B cell (primary cell): ENCODE measurements at regions not wholly inside any gene's neighbourhood (a gene's known extent, or its start where the extent isn't known, plus 50 kb on each side); places are given as distances from the start of the nearest gene placed in this dataset.

Experiments used
- ATAC-seq: fragments of 200-7000 bp; cut with Tn5 transposase; one replicate; pipeline ENCODE4 v1.10.0; 2021; ENCODE audit warnings: low read depth, mild to moderate bottlenecking, moderate number of reproducible peaks, moderate library complexity
- CTCF ChIA-PET: fragments of 350-600 bp; sonication (Branson Sonifier 250); formaldehyde crosslinking; loops from one replicate; lab custom pipeline; 2021; ENCODE audit warnings: antibody characterized with exemption, inconsistent platforms; lab: Charles Lee
- POLR2A ChIA-PET: fragments of 350-600 bp; sonication (Branson Sonifier 250); formaldehyde crosslinking; loops from one replicate; lab custom pipeline; 2021; ENCODE audit warnings: antibody characterized with exemption; lab: Charles Lee
- DNase-seq: peaks from one replicate; pipeline ENCODE4 v3.0.0; 2013
- H2AFZ ChIP-seq: 2 replicates; pipeline ENCODE4 v1.6.1; 2012; ENCODE audit warnings: mild to moderate bottlenecking, low read depth, low read length; ENCODE audit not compliant: insufficient read depth, poor library complexity, severe bottlenecking
- H3K27ac ChIP-seq, 2 donors: 1 replicate in 1 of 2; 2 replicates in 1 of 2; pipeline ENCODE4 v1.5.1; 2012 to 2013; ENCODE audit warnings: low read length in 2 of 2, mild to moderate bottlenecking in 2 of 2, moderate library complexity in 1 of 2
- H3K27me3 ChIP-seq, 4 experiments: fragments of 200-600 bp in 1 of 4; sonication (generic) in 1 of 4; replicated peaks in 1 of 4; 1 replicate in 2 of 4; 2 replicates in 2 of 4; pipeline versions ENCODE4 v1.6.1 to v1.7.0; 2013 to 2016; ENCODE audit warnings: low read length in 3 of 4, mild to moderate bottlenecking in 2 of 4, mixed read lengths in 1 of 4, moderate library complexity in 1 of 4; ENCODE audit not compliant: insufficient read depth in 4 of 4, control insufficient read depth in 3 of 4; ENCODE audit errors: control extremely low read depth in 1 of 4
- H3K36me3 ChIP-seq, 2 experiments: replicated peaks in 1 of 2; 1 replicate in 1 of 2; 2 replicates in 1 of 2; pipeline versions ENCODE4 v1.6.1 to v1.7.1; 2013; ENCODE audit warnings: low read length in 1 of 2; ENCODE audit not compliant: insufficient read depth in 2 of 2, control insufficient read depth in 1 of 2; ENCODE audit errors: control extremely low read depth in 1 of 2, extremely low read depth in 1 of 2
- H3K4me1 ChIP-seq, 2 donors: fragments of 200-600 bp in 1 of 2; sonication (generic) in 1 of 2; 1 replicate in 1 of 2; 2 replicates in 1 of 2; pipeline versions ENCODE4 v1.5.1 to v1.6.1; 2013 to 2017; ENCODE audit warnings: low read length in 2 of 2; ENCODE audit not compliant: control insufficient read depth in 2 of 2, insufficient read depth in 2 of 2
- H3K4me2 ChIP-seq: replicated peaks from 2 replicates; pipeline ENCODE3; 2012; ENCODE audit warnings: mild to moderate bottlenecking, low read depth, low read length; ENCODE audit not compliant: poor library complexity, severe bottlenecking
- H3K4me3 ChIP-seq, 5 experiments: fragments of 200-600 bp in 1 of 5; sonication (generic) in 1 of 5; 1 replicate in 3 of 5; 2 replicates in 2 of 5; pipeline versions ENCODE4 v1.5.1 to v1.7.0; 2011 to 2016; ENCODE audit warnings: low read length in 4 of 5, mild to moderate bottlenecking in 4 of 5, low read depth in 2 of 5, control low read depth in 1 of 5, moderate library complexity in 1 of 5; ENCODE audit not compliant: insufficient read depth in 1 of 5; ENCODE audit errors: control extremely low read depth in 1 of 5, extremely low read depth in 1 of 5
- H3K79me2 ChIP-seq: fragments of 200-600 bp; sonication (generic); one replicate; pipeline ENCODE4 v1.6.0; 2016; ENCODE audit warnings: low read length; ENCODE audit not compliant: control insufficient read depth, insufficient read depth
- H3K9ac ChIP-seq: fragments of 200-600 bp; sonication (generic); 2 replicates; pipeline ENCODE4 v1.6.1; 2017; ENCODE audit warnings: mild to moderate bottlenecking, low read length, moderate library complexity
- H3K9me3 ChIP-seq, 3 donors: one replicate each; pipeline versions ENCODE4 v1.6.1 to v1.7.1; 2013; ENCODE audit warnings: low read length in 2 of 3; ENCODE audit not compliant: control insufficient read depth in 2 of 3, insufficient read depth in 1 of 3; ENCODE audit errors: control extremely low read depth in 1 of 3
- H4K20me1 ChIP-seq: 2 replicates; pipeline ENCODE4 v1.6.0; 2012; ENCODE audit warnings: mild to moderate bottlenecking, low read length; ENCODE audit not compliant: insufficient read depth, control insufficient read depth, poor library complexity, severe bottlenecking
- H3K27ac Mint-ChIP-seq: one replicate; pipeline ENCODE4 v1.8.0; 2021; ENCODE audit warnings: mixed read lengths
- H3K27me3 Mint-ChIP-seq: one replicate; pipeline ENCODE4 v1.8.0; 2021; ENCODE audit warnings: mixed read lengths
- H3K4me1 Mint-ChIP-seq: one replicate; pipeline ENCODE4 v1.8.0; 2021; ENCODE audit warnings: mixed read lengths
- H3K4me3 Mint-ChIP-seq: one replicate; pipeline ENCODE4 v1.8.0; 2021; ENCODE audit warnings: mixed read lengths
- H3K9me3 Mint-ChIP-seq: one replicate; pipeline ENCODE4 v1.8.0; 2022; ENCODE audit warnings: mixed read lengths; ENCODE audit not compliant: insufficient read depth
- CTCF ChIP-seq: fragments of 200-600 bp; IDR thresholded peaks from one replicate; pipeline ENCODE4 v1.8.0; 2022; ENCODE audit warnings: antibody characterized with exemption, mild to moderate bottlenecking
- EZH2 ChIP-seq: IDR thresholded peaks from 2 replicates; pipeline ENCODE4 v1.6.1; 2012; ENCODE audit warnings: borderline replicate concordance, low read depth, mild to moderate bottlenecking, moderate library complexity, low read length; ENCODE audit not compliant: insufficient read depth, poor library complexity, severe bottlenecking
- WGBS: methylation state at CpG from one replicate; pipeline ENCODE4 v1.1.5; 2013; ENCODE audit warnings: missing lambda C conversion rate; ENCODE audit not compliant: insufficient coverage; 5-methylcytosine and 5-hydroxymethylcytosine counted together
- intact Hi-C: fragments of 100-400 bp; cut with micrococcal nuclease; formaldehyde crosslinking; loops from one replicate; pipeline ENCODE4 v1.10.0; 2022

- Histone ChIP-seq H2AFZ (no peak overlapping the region), H3K4me3 (no peak overlapping the region), H3K36me3 (no peaks in the 10 kb centered on the region), H3K9ac (no peak overlapping the region), H3K79me2 (no peaks in the 10 kb centered on the region), H3K4me2 (no peak overlapping the region), H3K9me3 (no peaks in the 10 kb centered on the region), H4K20me1 (no peaks in the 10 kb centered on the region), H3K27ac (no peak overlapping the region), H3K4me1 (no peaks in the 10 kb centered on the region), H3K27me3 (no peaks in the 10 kb centered on the region)
- ATAC-seq, result no peak
- WGBS, result no CpG with 5 or more reads among the region's 2 CpGs
- Mint-ChIP-seq H3K4me3 (no peak overlapping the region), H3K27me3 (peaks cover 3% of the 10 kb centered on the region), H3K4me1 (no peaks in the 10 kb centered on the region), H3K27ac (no peak overlapping the region), H3K9me3 (no peaks in the 10 kb centered on the region)
- intact Hi-C loops, result no loop called here
- ChIA-PET POLR2A (no interaction called here), CTCF (no interaction called here)
- no peak for TF ChIP-seq CTCF
- no peak for TF ChIP-seq EZH2
- DNase-seq, result no peak
These were observed 151.2 kb upstream of the AMOT start for GRCh38 chrX:112991801-112992200.

GRCh38 chrX:112979879-112980278 is 139.2 kb upstream of the AMOT start:
- ATAC-seq (no peak), DNase-seq (no peak)
- TF ChIP-seq EZH2, result no peak
- no peak for TF ChIP-seq CTCF
- no peaks in the 10 kb centered on the region for H3K79me2 ChIP-seq
- no peaks in the 10 kb centered on the region for H3K36me3 ChIP-seq
- H4K20me1 ChIP-seq, result no peaks in the 10 kb centered on the region
- H3K27ac ChIP-seq, result no peak overlapping the region
- no peak overlapping the region for H2AFZ ChIP-seq
- no peak overlapping the region for H3K4me2 ChIP-seq
- no peak overlapping the region for H3K4me3 ChIP-seq
- H3K27me3 ChIP-seq, result no peaks in the 10 kb centered on the region
- H3K9ac ChIP-seq, result no peak overlapping the region
- POLR2A ChIA-PET, result no interaction called here
- H3K27ac Mint-ChIP-seq, result no peak overlapping the region
- H3K4me3 Mint-ChIP-seq, result no peak overlapping the region
- no peaks in the 10 kb centered on the region for H3K9me3 Mint-ChIP-seq
- intact Hi-C loops, result no loop called here
- no peaks in the 10 kb centered on the region for H3K4me1 ChIP-seq
- no peaks in the 10 kb centered on the region for H3K4me1 Mint-ChIP-seq
- H3K27me3 Mint-ChIP-seq, result no peaks in the 10 kb centered on the region
- WGBS, result no CpG with 5 or more reads among the region's 1 CpG
- CTCF ChIA-PET, result no interaction called here
- H3K9me3 ChIP-seq, result no peaks in the 10 kb centered on the region
